ENCODE measurements at regions not wholly inside any gene's neighbourhood (a gene's known extent, or its start where the extent isn't known, plus 50 kb on each side); places are given as distances from the start of the nearest gene placed in this dataset.

- no peak for TF ChIP-seq EZH2phosphoT487 (conservative IDR thresholded peaks at IDR 0.05; ENCODE audit: low read length)
- no peak for TF ChIP-seq CTCF (IDR thresholded peaks at IDR 0.05; ENCODE audit: insufficient read depth, low read length, poor library complexity, severe bottlenecking)
Measured at GRCh38 chr14:73774241-73774570, 60.0 kb upstream of the PNMA1 start.

Data from SU-DHL-6 (cell line).